ENCODE measurements at regions not wholly inside any gene's neighbourhood (a gene's known extent, or its start where the extent isn't known, plus 50 kb on each side); places are given as distances from the start of the nearest gene placed in this dataset.

- no TSS peak for BruUV-seq (replicated peaks)
- Histone ChIP-seq H3K27ac (ENCODE audit: insufficient read depth, low read length) (no peak overlapping the region), H2AK5ac (ENCODE audit: low read depth, low read length) (no peak overlapping the region), H3K79me1 (ENCODE audit: low read depth in 1 of 2, low read length in 2 of 2) (no peaks in the 10 kb centered on the region), H2BK5ac (ENCODE audit: low read depth, low read length, poor library complexity, severe bottlenecking) (no peak overlapping the region), H3K27me3 (ENCODE audit: control insufficient read depth, insufficient read depth, low read length) (no peaks in the 10 kb centered on the region), H3K23ac (ENCODE audit: low read depth, low read length) (no peak overlapping the region), H3K9ac (ENCODE audit: low read depth, low read length) (no peak overlapping the region), H4K5ac (ENCODE audit: low read depth, low read length) (no peak overlapping the region), H2AFZ (replicated peaks; ENCODE audit: low read length, poor library complexity) (no peak overlapping the region), H3K4me2 (ENCODE audit: low read depth, low read length) (no peak overlapping the region), H4K20me1 (ENCODE audit: insufficient read depth, low read length) (no peaks in the 10 kb centered on the region), H2BK120ac (ENCODE audit: low read depth, low read length) (no peak overlapping the region), H3K4ac (ENCODE audit: low read depth, low read length) (no peak overlapping the region), H3K9me1 (ENCODE audit: insufficient read depth, low read length) (no peaks in the 10 kb centered on the region; the same call in 1 of the 2 replicates), H3K36me3 (ENCODE audit: control insufficient read depth, insufficient read depth, low read length) (no peaks in the 10 kb centered on the region), H3K4me3 (ENCODE audit: insufficient read depth, low read depth, low read length) (no peak overlapping the region), H4K91ac (ENCODE audit: insufficient read depth, low read depth, low read length) (no peak overlapping the region), H3K18ac (ENCODE audit: low read depth, low read length) (no peak overlapping the region), H3K4me1 (ENCODE audit: control insufficient read depth, insufficient read depth, low read length) (no peaks in the 10 kb centered on the region), H3K9me3 (ENCODE audit: control insufficient read depth, insufficient read depth, low read length) (no peaks in the 10 kb centered on the region), H2AK9ac (replicated peaks; ENCODE audit: low read depth, low read length, poor library complexity) (no peak overlapping the region), H2BK20ac (ENCODE audit: low read depth, low read length) (no peak overlapping the region), H4K8ac (ENCODE audit: low read depth in 2 of 2, low read length in 2 of 2) (no peak overlapping the region), H3K14ac (replicated peaks; ENCODE audit: low read depth, low read length) (no peak overlapping the region), H3K56ac (ENCODE audit: extremely low read depth, insufficient read depth, low read length) (no peak overlapping the region), H2BK15ac (ENCODE audit: low read depth, low read length) (no peak overlapping the region)
- DNase-seq = no peak
- intact Hi-C loops (cut with micrococcal nuclease) (loop anchor here (5.0 kb wide), 1 partner anchor 1177 kb away; no protein-coding TSS in a partner anchor), dilution Hi-C loops (cut with HindIII; ENCODE audit: low sequenced_read_pairs, unreplicated experiment) (no loop called here), in situ Hi-C loops (cut with MboI; ENCODE audit: low sequenced_read_pairs) (no loop called here)
- CTCF ChIA-PET = no interaction called here
- POLR2A ChIA-PET (ENCODE audit: unreplicated experiment) = no interaction called here
- ATAC-seq (ENCODE audit: low read depth) = no peak
- TF ChIP-seq USF2 (IDR thresholded peaks at IDR 0.05; ENCODE audit: low read depth, low read length) (no peak), RFX5 (IDR thresholded peaks at IDR 0.05; ENCODE audit: low read depth, low read length) (no peak), BHLHE40 (IDR thresholded peaks at IDR 0.05; ENCODE audit: low read depth, low read length) (no peak), CEBPB (IDR thresholded peaks at IDR 0.05; ENCODE audit: low read depth, low read length) (no peak), RCOR1 (IDR thresholded peaks at IDR 0.05; ENCODE audit: insufficient replicate concordance, low read length) (no peak), FOS (IDR thresholded peaks at IDR 0.05; ENCODE audit: low read depth, low read length) (no peak), NFE2L2 (IDR thresholded peaks at IDR 0.05; ENCODE audit: low read depth, low read length) (no peak), MXI1 (IDR thresholded peaks at IDR 0.05; ENCODE audit: borderline replicate concordance, low read depth, low read length) (no peak), POLR2A (IDR thresholded peaks at IDR 0.05; ENCODE audit: low read depth, low read length) (no peak), RAD21 (IDR thresholded peaks at IDR 0.05; ENCODE audit: low read length) (no peak), MAZ (IDR thresholded peaks at IDR 0.05; ENCODE audit: borderline replicate concordance, low read depth, low read length) (no peak), MAFK (IDR thresholded peaks at IDR 0.05; ENCODE audit: low read depth, low read length) (no peak)
- no CpG with 5 or more reads among the region's 1 CpG for WGBS, 2 experiments (ENCODE audit: extremely low coverage in 2 of 2, insufficient read length in 1 of 2)
Observed at GRCh38 chr12:59014885-59015284, 94.6 kb upstream of the LRIG3 start.

Measured in IMR-90 (cell line).